ENCODE measurements at regions not wholly inside any gene's neighbourhood (a gene's known extent, or its start where the extent isn't known, plus 50 kb on each side); places are given as distances from the start of the nearest gene placed in this dataset.

DNA sequence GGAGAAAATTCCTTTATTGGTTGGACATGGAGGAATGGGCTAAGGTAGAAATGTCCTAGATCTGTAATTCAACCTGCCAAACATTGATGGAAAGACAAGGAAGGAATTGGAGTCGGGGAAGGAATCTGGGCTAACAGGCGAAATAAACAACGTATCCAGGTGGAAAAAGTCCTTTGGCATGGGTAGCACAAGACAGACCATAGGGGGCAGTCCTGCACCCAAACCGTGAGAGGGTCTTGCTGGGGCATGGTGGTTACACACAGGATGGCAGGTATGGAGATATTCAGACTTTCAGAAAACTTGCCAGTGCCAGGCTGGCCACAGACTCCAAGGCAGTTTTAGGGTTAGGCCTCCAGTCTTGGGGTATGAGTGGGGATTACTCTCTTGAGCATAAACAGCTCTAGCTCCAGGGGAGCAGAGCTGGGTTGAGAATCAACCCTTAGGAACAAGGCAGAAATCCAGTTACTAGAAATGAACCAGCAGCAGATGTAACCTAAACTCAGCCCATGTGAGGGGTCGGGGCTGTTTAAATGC is 188.6 kb upstream of the GDF10 start:
- H3K9me3 Mint-ChIP-seq (ENCODE audit: low read depth): no peaks in the 10 kb centered on the region
- no peak overlapping the region for H3K27ac Mint-ChIP-seq
- no peak for DNase-seq (ENCODE audit: low spot score, unreplicated experiment)
- no peak overlapping the region for H3K4me3 Mint-ChIP-seq (ENCODE audit: low read depth)
- H3K27me3 Mint-ChIP-seq: peaks cover 72% of the 10 kb centered on the region
- H3K36me3 Mint-ChIP-seq (ENCODE audit: insufficient read depth): no peaks in the 10 kb centered on the region
- no peaks in the 10 kb centered on the region for H3K4me1 Mint-ChIP-seq (ENCODE audit: low read depth)
- TF ChIP-seq, protein P1, sequence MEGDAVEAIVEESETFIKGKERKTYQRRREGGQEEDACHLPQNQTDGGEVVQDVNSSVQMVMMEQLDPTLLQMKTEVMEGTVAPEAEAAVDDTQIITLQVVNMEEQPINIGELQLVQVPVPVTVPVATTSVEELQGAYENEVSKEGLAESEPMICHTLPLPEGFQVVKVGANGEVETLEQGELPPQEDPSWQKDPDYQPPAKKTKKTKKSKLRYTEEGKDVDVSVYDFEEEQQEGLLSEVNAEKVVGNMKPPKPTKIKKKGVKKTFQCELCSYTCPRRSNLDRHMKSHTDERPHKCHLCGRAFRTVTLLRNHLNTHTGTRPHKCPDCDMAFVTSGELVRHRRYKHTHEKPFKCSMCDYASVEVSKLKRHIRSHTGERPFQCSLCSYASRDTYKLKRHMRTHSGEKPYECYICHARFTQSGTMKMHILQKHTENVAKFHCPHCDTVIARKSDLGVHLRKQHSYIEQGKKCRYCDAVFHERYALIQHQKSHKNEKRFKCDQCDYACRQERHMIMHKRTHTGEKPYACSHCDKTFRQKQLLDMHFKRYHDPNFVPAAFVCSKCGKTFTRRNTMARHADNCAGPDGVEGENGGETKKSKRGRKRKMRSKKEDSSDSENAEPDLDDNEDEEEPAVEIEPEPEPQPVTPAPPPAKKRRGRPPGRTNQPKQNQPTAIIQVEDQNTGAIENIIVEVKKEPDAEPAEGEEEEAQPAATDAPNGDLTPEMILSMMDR (IDR thresholded peaks at IDR 0.05; ENCODE audit: unreplicated experiment): no peak

- no peaks in the 10 kb centered on the region for H3K4me1 Mint-ChIP-seq (ENCODE audit: low read depth)
- H3K27me3 Mint-ChIP-seq: peaks cover 73% of the 10 kb centered on the region
- TF ChIP-seq, protein P1 (IDR thresholded peaks at IDR 0.05; ENCODE audit: unreplicated experiment): no peak
- no peak overlapping the region for H3K27ac Mint-ChIP-seq
- H3K9me3 Mint-ChIP-seq (ENCODE audit: low read depth): no peaks in the 10 kb centered on the region
- DNase-seq (ENCODE audit: low spot score, unreplicated experiment): no peak
- H3K36me3 Mint-ChIP-seq (ENCODE audit: insufficient read depth): no peaks in the 10 kb centered on the region
- H3K4me3 Mint-ChIP-seq (ENCODE audit: low read depth): no peak overlapping the region
Observed at GRCh38 chr10:47112612-47113011, 187.4 kb upstream of the GDF10 start.

- DNase-seq (ENCODE audit: low spot score, unreplicated experiment): no peak
- Mint-ChIP-seq H3K27ac (no peak overlapping the region), H3K36me3 (ENCODE audit: insufficient read depth) (no peaks in the 10 kb centered on the region), H3K9me3 (ENCODE audit: low read depth) (no peaks in the 10 kb centered on the region), H3K4me1 (ENCODE audit: low read depth) (no peaks in the 10 kb centered on the region), H3K27me3 (peaks cover 62% of the 10 kb centered on the region), H3K4me3 (ENCODE audit: low read depth) (no peak overlapping the region)
- TF ChIP-seq, protein P1 (IDR thresholded peaks at IDR 0.05; ENCODE audit: unreplicated experiment): no peak
Observed at GRCh38 chr10:47113907-47114500, 186.0 kb upstream of the GDF10 start.

DNA sequence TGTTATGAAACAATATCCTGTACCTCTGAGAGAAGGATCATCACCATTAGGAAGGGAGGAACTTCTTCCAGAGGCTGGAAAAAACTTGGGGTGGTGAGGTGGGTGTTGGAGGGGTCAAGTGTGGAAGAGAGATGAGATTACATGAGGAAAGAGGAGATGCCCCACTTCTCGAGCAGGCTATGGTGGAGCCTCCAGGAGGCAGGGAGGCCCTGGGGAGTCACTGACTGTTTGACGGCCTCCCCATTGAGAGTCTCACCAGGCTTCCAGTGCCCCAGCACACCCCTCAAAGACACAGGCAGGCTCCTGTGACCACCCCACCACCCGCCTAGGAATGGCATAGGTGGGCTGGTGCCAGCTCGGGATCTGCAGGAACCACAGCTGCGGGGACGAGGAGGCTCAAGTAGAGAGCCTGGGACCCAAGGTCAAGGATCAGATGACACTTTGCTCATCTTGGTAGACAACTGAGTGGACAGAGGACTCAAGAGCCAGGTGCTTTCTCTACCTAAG is 185.3 kb upstream of the GDF10 start:
- no peaks in the 10 kb centered on the region for H3K36me3 Mint-ChIP-seq (ENCODE audit: insufficient read depth)
- H3K27ac Mint-ChIP-seq: no peak overlapping the region
- no peak for DNase-seq (ENCODE audit: low spot score, unreplicated experiment)
- H3K4me3 Mint-ChIP-seq (ENCODE audit: low read depth): no peak overlapping the region
- peaks cover 55% of the 10 kb centered on the region for H3K27me3 Mint-ChIP-seq
- TF ChIP-seq, protein P1 (IDR thresholded peaks at IDR 0.05; ENCODE audit: unreplicated experiment): no peak
- H3K4me1 Mint-ChIP-seq (ENCODE audit: low read depth): no peaks in the 10 kb centered on the region
- H3K9me3 Mint-ChIP-seq (ENCODE audit: low read depth): no peaks in the 10 kb centered on the region

- DNase-seq (ENCODE audit: low spot score, unreplicated experiment): no peak
- Mint-ChIP-seq H3K27ac (no peak overlapping the region), H3K4me1 (ENCODE audit: low read depth) (no peaks in the 10 kb centered on the region), H3K27me3 (peaks cover 49% of the 10 kb centered on the region), H3K9me3 (ENCODE audit: low read depth) (no peaks in the 10 kb centered on the region), H3K4me3 (ENCODE audit: low read depth) (no peak overlapping the region), H3K36me3 (ENCODE audit: insufficient read depth) (no peaks in the 10 kb centered on the region)
- TF ChIP-seq, protein P1 (IDR thresholded peaks at IDR 0.05; ENCODE audit: unreplicated experiment): no peak
Observed at GRCh38 chr10:47115322-47115721, 184.7 kb upstream of the GDF10 start.

Data from progenitor cell of endocrine pancreas (in vitro differentiated cells).